Neural progenitor cell (in vitro differentiated cells): ENCODE measurements at regions not wholly inside any gene's neighbourhood (a gene's known extent, or its start where the extent isn't known, plus 50 kb on each side); places are given as distances from the start of the nearest gene placed in this dataset.

Source experiments
- DNase-seq: peaks from one replicate; pipeline ENCODE4 v3.0.0-alpha.2; 2016; ENCODE audit warnings: low spot score
- H2AFZ ChIP-seq: fragments of 200-600 bp; sonication (generic); replicated peaks from 2 replicates; pipeline ENCODE4 v1.6.1; 2016; ENCODE audit warnings: antibody characterized with exemption
- H3F3A ChIP-seq: fragments of 200-600 bp; sonication (generic); 2 replicates; pipeline ENCODE4 v1.6.1; 2016; ENCODE audit warnings: antibody characterized with exemption, low read depth
- H3K27ac ChIP-seq: fragments of 200-600 bp; sonication (generic); 2 replicates; pipeline ENCODE4 v1.5.1; 2016; ENCODE audit warnings: mild to moderate bottlenecking
- H3K27me3 ChIP-seq: fragments of 200-600 bp; sonication (generic); 2 replicates; pipeline ENCODE4 v1.6.1; 2016; ENCODE audit warnings: mild to moderate bottlenecking, moderate library complexity
- H3K36me3 ChIP-seq: fragments of 200-600 bp; sonication (generic); 2 replicates; pipeline ENCODE4 v1.5.1; 2016
- H3K4me1 ChIP-seq: fragments of 200-600 bp; sonication (generic); 2 replicates; pipeline ENCODE4 v1.6.1; 2016; ENCODE audit warnings: mixed run types
- H3K4me2 ChIP-seq: fragments of 200-600 bp; sonication (generic); 2 replicates; pipeline ENCODE4 v1.6.1; 2016
- H3K4me3 ChIP-seq: fragments of 200-600 bp; sonication (generic); 2 replicates; pipeline ENCODE4 v1.5.1; 2016
- H3K79me2 ChIP-seq: fragments of 200-600 bp; sonication (generic); 2 replicates; pipeline ENCODE4 v1.6.1; 2016; ENCODE audit warnings: low read depth
- H3K9ac ChIP-seq: fragments of 200-600 bp; sonication (generic); 2 replicates; pipeline ENCODE4 v1.6.1; 2016
- H3K9me3 ChIP-seq: fragments of 200-600 bp; sonication (generic); 2 replicates; pipeline ENCODE4 v1.5.1; 2016; ENCODE audit warnings: low read depth
- H4K20me1 ChIP-seq: fragments of 200-600 bp; sonication (generic); 2 replicates; pipeline ENCODE4 v1.6.1; 2016; ENCODE audit warnings: low read depth
- H3K27ac Mint-ChIP-seq: 3 replicates; pipeline ENCODE4 v1.8.0; 2021; ENCODE audit warnings: mixed read lengths
- H3K27me3 Mint-ChIP-seq: 2 replicates; pipeline ENCODE4 v1.8.0; 2022; ENCODE audit warnings: low read depth, mild to moderate bottlenecking, inconsistent platforms, moderate library complexity, mixed read lengths; ENCODE audit not compliant: insufficient read depth
- H3K36me3 Mint-ChIP-seq: 3 replicates; pipeline ENCODE4 v1.8.0; 2021; ENCODE audit warnings: mixed read lengths
- H3K4me1 Mint-ChIP-seq: 3 replicates; pipeline ENCODE4 v1.8.0; 2021; ENCODE audit warnings: mixed read lengths
- H3K4me3 Mint-ChIP-seq: 3 replicates; pipeline ENCODE4 v1.8.0; 2021; ENCODE audit warnings: mild to moderate bottlenecking, moderate library complexity, mixed read lengths
- H3K9me3 Mint-ChIP-seq: 3 replicates; pipeline ENCODE4 v1.8.0; 2020; ENCODE audit warnings: mixed read lengths
- CTCF ChIP-seq: fragments of 200-600 bp; sonication (generic); IDR thresholded peaks from 2 replicates; pipeline ENCODE4 v1.5.1; 2017; ENCODE audit warnings: antibody characterized with exemption, mild to moderate bottlenecking
- EZH2 ChIP-seq: fragments of 200-600 bp; sonication (generic); IDR thresholded peaks from 2 replicates; pipeline ENCODE4 v1.6.1; 2017; ENCODE audit warnings: antibody characterized with exemption, mild to moderate bottlenecking, moderate library complexity
- EZH2phosphoT487 ChIP-seq: fragments of 200-600 bp; sonication (generic); IDR thresholded peaks from 2 replicates; pipeline ENCODE4 v1.6.1; 2017; ENCODE audit warnings: antibody characterized with exemption

- Mint-ChIP-seq H3K4me1 (peaks cover 20% of the 10 kb centered on the region), H3K4me3 (no peak overlapping the region), H3K36me3 (peaks cover 5% of the 10 kb centered on the region), H3K27ac (no peak overlapping the region), H3K27me3 (peaks cover 2% of the 10 kb centered on the region), H3K9me3 (peaks cover 10% of the 10 kb centered on the region)
- H2AFZ ChIP-seq, result no peak overlapping the region
- no peak overlapping the region for H3K27ac ChIP-seq
- H3K27me3 ChIP-seq, result no peaks in the 10 kb centered on the region
- DNase-seq, result no peak
- H3K9ac ChIP-seq, result no peak overlapping the region
- no peak overlapping the region for H3K4me2 ChIP-seq
- H3K9me3 ChIP-seq, result no peaks in the 10 kb centered on the region
- H4K20me1 ChIP-seq, result no peaks in the 10 kb centered on the region
- no peak overlapping the region for H3K4me3 ChIP-seq
- H3K79me2 ChIP-seq, result no peaks in the 10 kb centered on the region
- no peak for TF ChIP-seq EZH2phosphoT487
- no peak for TF ChIP-seq CTCF
- no peak for TF ChIP-seq EZH2
- H3K4me1 ChIP-seq, result peaks cover 10% of the 10 kb centered on the region
- no peaks in the 10 kb centered on the region for H3F3A ChIP-seq
- no peaks in the 10 kb centered on the region for H3K36me3 ChIP-seq
Measured at GRCh38 chr22:48261048-48261621, 1498.7 kb downstream of the TBC1D22A start.

GRCh38 chr22:48259991-48260670 lies 1497.7 kb downstream of the TBC1D22A start:
- peaks cover 14% of the 10 kb centered on the region for H3K4me1 ChIP-seq
- no peaks in the 10 kb centered on the region for H4K20me1 ChIP-seq
- no peak overlapping the region for H3K9ac ChIP-seq
- no peaks in the 10 kb centered on the region for H3K79me2 ChIP-seq
- no peaks in the 10 kb centered on the region for H3K9me3 ChIP-seq
- H3K27ac ChIP-seq, result no peak overlapping the region
- H3K4me1 Mint-ChIP-seq, result peaks cover 28% of the 10 kb centered on the region
- peaks cover 5% of the 10 kb centered on the region for H3K27me3 Mint-ChIP-seq
- H3K4me2 ChIP-seq, result no peak overlapping the region
- no peak for DNase-seq
- H3K27me3 ChIP-seq, result no peaks in the 10 kb centered on the region
- H3K9me3 Mint-ChIP-seq, result peaks cover 10% of the 10 kb centered on the region
- H3K4me3 ChIP-seq, result no peak overlapping the region
- H3K27ac Mint-ChIP-seq, result no peak overlapping the region
- H2AFZ ChIP-seq, result no peak overlapping the region
- no peaks in the 10 kb centered on the region for H3K36me3 ChIP-seq
- H3F3A ChIP-seq, result no peaks in the 10 kb centered on the region
- TF ChIP-seq CTCF, result no peak
- no peak for TF ChIP-seq EZH2phosphoT487
- TF ChIP-seq EZH2, result no peak
- peaks cover 5% of the 10 kb centered on the region for H3K36me3 Mint-ChIP-seq
- H3K4me3 Mint-ChIP-seq, result no peak overlapping the region

GRCh38 chr22:48258811-48259210 lies 1496.4 kb downstream of the TBC1D22A start:
- H3K4me1 Mint-ChIP-seq, result peaks cover 40% of the 10 kb centered on the region
- Histone ChIP-seq H4K20me1 (no peaks in the 10 kb centered on the region), H3K9ac (no peak overlapping the region), H3K4me3 (no peak overlapping the region), H2AFZ (no peak overlapping the region), H3K27ac (no peak overlapping the region), H3F3A (no peaks in the 10 kb centered on the region), H3K4me2 (no peak overlapping the region), H3K9me3 (no peaks in the 10 kb centered on the region), H3K36me3 (no peaks in the 10 kb centered on the region), H3K27me3 (no peaks in the 10 kb centered on the region), H3K79me2 (no peaks in the 10 kb centered on the region), H3K4me1 (peaks cover 27% of the 10 kb centered on the region)
- no peak for DNase-seq
- no peak overlapping the region for H3K4me3 Mint-ChIP-seq
- H3K27me3 Mint-ChIP-seq, result peaks cover 5% of the 10 kb centered on the region
- H3K9me3 Mint-ChIP-seq, result peaks cover 10% of the 10 kb centered on the region
- H3K27ac Mint-ChIP-seq, result no peak overlapping the region
- TF ChIP-seq EZH2 (no peak), CTCF (no peak), EZH2phosphoT487 (no peak)
- peaks cover 5% of the 10 kb centered on the region for H3K36me3 Mint-ChIP-seq
